ENCODE measurements at regions not wholly inside any gene's neighbourhood (a gene's known extent, or its start where the extent isn't known, plus 50 kb on each side); places are given as distances from the start of the nearest gene placed in this dataset.

- H3K27me3 ChIP-seq (ENCODE audit: insufficient read depth, low read length, poor library complexity): no peaks in the 10 kb centered on the region
- no peaks in the 10 kb centered on the region for H3K79me2 ChIP-seq (ENCODE audit: control insufficient read depth, insufficient read depth, low read length)
- no peak overlapping the region for H2AK5ac ChIP-seq (ENCODE audit: low read length)
Observed at GRCh38 chr10:130726996-130727725, 584.4 kb downstream of the TCERG1L start.

GRCh38 chr10:130727766-130728490 is 583.6 kb downstream of the TCERG1L start:
- no peak overlapping the region for H3K4me3 ChIP-seq (ENCODE audit: low read length)
- H2AK5ac ChIP-seq (ENCODE audit: low read length): no peak overlapping the region
- H2BK5ac ChIP-seq (ENCODE audit: low read length): no peak overlapping the region
- H3K4ac ChIP-seq (ENCODE audit: low read depth, low read length): no peak overlapping the region
- DNase-seq: peak; percentile 31
- no peak overlapping the region for H2BK15ac ChIP-seq (replicated peaks; ENCODE audit: low read depth)
- no CpG with 5 or more reads among the region's 15 CpGs for WGBS (ENCODE audit: extremely low coverage, insufficient coverage, low lambda C conversion rate)
- H4K5ac ChIP-seq (ENCODE audit: low read length): no peak overlapping the region
- H3K27ac ChIP-seq (ENCODE audit: low read depth, low read length): no peak overlapping the region
- H4K8ac ChIP-seq (ENCODE audit: low read depth, low read length): no peak overlapping the region
- no peak overlapping the region for H3K23ac ChIP-seq (ENCODE audit: low read length)
- no peaks in the 10 kb centered on the region for H3K79me1 ChIP-seq (ENCODE audit: low read length)
- no peak overlapping the region for H3K18ac ChIP-seq (ENCODE audit: low read length)
- no peaks in the 10 kb centered on the region for H3K4me1 ChIP-seq (ENCODE audit: control insufficient read depth, low read depth, low read length)
- no peak overlapping the region for H3K4me2 ChIP-seq (ENCODE audit: low read length)
- no peaks in the 10 kb centered on the region for H3K27me3 ChIP-seq (ENCODE audit: insufficient read depth, low read length, poor library complexity)
- H3K56ac ChIP-seq (ENCODE audit: low read length): no peak overlapping the region
- H3K9ac ChIP-seq (ENCODE audit: low read length): no peak overlapping the region
- H3K79me2 ChIP-seq (ENCODE audit: control insufficient read depth, insufficient read depth, low read length): no peaks in the 10 kb centered on the region
- no peaks in the 10 kb centered on the region for H3K36me3 ChIP-seq (ENCODE audit: control insufficient read depth, insufficient read depth, low read length)
- H2BK120ac ChIP-seq (ENCODE audit: low read depth, low read length): no peak overlapping the region

More at GRCh38 chr10:130726996-130727725, 584.4 kb downstream of the TCERG1L start:
- Histone ChIP-seq H3K4ac (ENCODE audit: low read depth, low read length) (no peak overlapping the region), H2BK120ac (ENCODE audit: low read depth, low read length) (no peak overlapping the region), H3K27ac (ENCODE audit: low read depth, low read length) (no peak overlapping the region), H3K4me3 (ENCODE audit: low read length) (no peak overlapping the region), H3K4me1 (ENCODE audit: control insufficient read depth, low read depth, low read length) (no peaks in the 10 kb centered on the region), H3K23ac (ENCODE audit: low read length) (no peak overlapping the region), H3K9ac (ENCODE audit: low read length) (no peak overlapping the region), H2BK5ac (ENCODE audit: low read length) (no peak overlapping the region), H3K56ac (ENCODE audit: low read length) (no peak overlapping the region), H4K8ac (ENCODE audit: low read depth, low read length) (no peak overlapping the region), H3K36me3 (ENCODE audit: control insufficient read depth, insufficient read depth, low read length) (no peaks in the 10 kb centered on the region), H2BK15ac (replicated peaks; ENCODE audit: low read depth) (no peak overlapping the region), H4K5ac (ENCODE audit: low read length) (no peak overlapping the region), H3K4me2 (ENCODE audit: low read length) (no peak overlapping the region), H3K18ac (ENCODE audit: low read length) (no peak overlapping the region), H3K79me1 (ENCODE audit: low read length) (no peaks in the 10 kb centered on the region)
- WGBS (ENCODE audit: extremely low coverage, insufficient coverage, low lambda C conversion rate): no CpG with 5 or more reads among the region's 23 CpGs
- DNase-seq: no peak

- Histone ChIP-seq H3K4ac (ENCODE audit: low read depth, low read length) (no peak overlapping the region), H3K79me2 (ENCODE audit: control insufficient read depth, insufficient read depth, low read length) (no peaks in the 10 kb centered on the region), H3K27me3 (ENCODE audit: insufficient read depth, low read length, poor library complexity) (no peaks in the 10 kb centered on the region), H3K4me1 (ENCODE audit: control insufficient read depth, low read depth, low read length) (no peaks in the 10 kb centered on the region), H2BK120ac (ENCODE audit: low read depth, low read length) (no peak overlapping the region), H2AK5ac (ENCODE audit: low read length) (no peak overlapping the region), H3K56ac (ENCODE audit: low read length) (no peak overlapping the region), H2BK5ac (ENCODE audit: low read length) (no peak overlapping the region), H3K9ac (ENCODE audit: low read length) (no peak overlapping the region), H3K36me3 (ENCODE audit: control insufficient read depth, insufficient read depth, low read length) (no peaks in the 10 kb centered on the region), H3K18ac (ENCODE audit: low read length) (no peak overlapping the region), H3K23ac (ENCODE audit: low read length) (no peak overlapping the region), H4K8ac (ENCODE audit: low read depth, low read length) (no peak overlapping the region), H3K4me3 (ENCODE audit: low read length) (no peak overlapping the region), H4K5ac (ENCODE audit: low read length) (no peak overlapping the region), H3K27ac (ENCODE audit: low read depth, low read length) (no peak overlapping the region), H2BK15ac (replicated peaks; ENCODE audit: low read depth) (no peak overlapping the region), H3K79me1 (ENCODE audit: low read length) (no peaks in the 10 kb centered on the region), H3K4me2 (ENCODE audit: low read length) (no peak overlapping the region)
- DNase-seq: no peak
- no CpG with 5 or more reads among the region's 23 CpGs for WGBS (ENCODE audit: extremely low coverage, insufficient coverage, low lambda C conversion rate)
Observed at GRCh38 chr10:130728531-130729215, 582.8 kb downstream of the TCERG1L start.

GRCh38 chr10:130729876-130730275 is 581.6 kb downstream of the TCERG1L start:
- DNase-seq: no peak
- Histone ChIP-seq H2BK120ac (ENCODE audit: low read depth, low read length) (no peak overlapping the region), H3K56ac (ENCODE audit: low read length) (no peak overlapping the region), H2BK15ac (replicated peaks; ENCODE audit: low read depth) (no peak overlapping the region), H3K9ac (ENCODE audit: low read length) (no peak overlapping the region), H3K4ac (ENCODE audit: low read depth, low read length) (no peak overlapping the region), H3K4me1 (ENCODE audit: control insufficient read depth, low read depth, low read length) (no peaks in the 10 kb centered on the region), H3K27ac (ENCODE audit: low read depth, low read length) (no peak overlapping the region), H2BK5ac (ENCODE audit: low read length) (no peak overlapping the region), H3K36me3 (ENCODE audit: control insufficient read depth, insufficient read depth, low read length) (no peaks in the 10 kb centered on the region), H3K4me3 (ENCODE audit: low read length) (no peak overlapping the region), H3K23ac (ENCODE audit: low read length) (no peak overlapping the region), H3K79me1 (ENCODE audit: low read length) (no peaks in the 10 kb centered on the region), H2AK5ac (ENCODE audit: low read length) (no peak overlapping the region), H3K79me2 (ENCODE audit: control insufficient read depth, insufficient read depth, low read length) (no peaks in the 10 kb centered on the region), H3K4me2 (ENCODE audit: low read length) (no peak overlapping the region), H3K27me3 (ENCODE audit: insufficient read depth, low read length, poor library complexity) (no peaks in the 10 kb centered on the region), H4K8ac (ENCODE audit: low read depth, low read length) (no peak overlapping the region), H3K18ac (ENCODE audit: low read length) (no peak overlapping the region), H4K5ac (ENCODE audit: low read length) (no peak overlapping the region)

- no peak for DNase-seq
- WGBS (ENCODE audit: extremely low coverage, insufficient coverage, low lambda C conversion rate): no CpG with 5 or more reads among the region's 2 CpGs
- no peak overlapping the region for H4K8ac ChIP-seq (ENCODE audit: low read depth, low read length)
Observed at GRCh38 chr10:130737186-130737585, 574.3 kb downstream of the TCERG1L start.

More at GRCh38 chr10:130737186-130737585, 574.3 kb downstream of the TCERG1L start:
- H3K4me1 ChIP-seq (ENCODE audit: control insufficient read depth, low read depth, low read length): no peaks in the 10 kb centered on the region
- H4K5ac ChIP-seq (ENCODE audit: low read length): no peak overlapping the region
- H3K56ac ChIP-seq (ENCODE audit: low read length): no peak overlapping the region
- no peak overlapping the region for H3K4me3 ChIP-seq (ENCODE audit: low read length)
- H2BK15ac ChIP-seq (replicated peaks; ENCODE audit: low read depth): no peak overlapping the region
- no peak overlapping the region for H3K4me2 ChIP-seq (ENCODE audit: low read length)
- H3K23ac ChIP-seq (ENCODE audit: low read length): no peak overlapping the region
- no peaks in the 10 kb centered on the region for H3K27me3 ChIP-seq (ENCODE audit: insufficient read depth, low read length, poor library complexity)
- no peaks in the 10 kb centered on the region for H3K36me3 ChIP-seq (ENCODE audit: control insufficient read depth, insufficient read depth, low read length)
- H3K18ac ChIP-seq (ENCODE audit: low read length): no peak overlapping the region
- no peak overlapping the region for H3K9ac ChIP-seq (ENCODE audit: low read length)
- no peak overlapping the region for H2BK120ac ChIP-seq (ENCODE audit: low read depth, low read length)
- no peak overlapping the region for H2BK5ac ChIP-seq (ENCODE audit: low read length)
- no peaks in the 10 kb centered on the region for H3K79me1 ChIP-seq (ENCODE audit: low read length)
- no peaks in the 10 kb centered on the region for H3K79me2 ChIP-seq (ENCODE audit: control insufficient read depth, insufficient read depth, low read length)
- H3K27ac ChIP-seq (ENCODE audit: low read depth, low read length): no peak overlapping the region
- H2AK5ac ChIP-seq (ENCODE audit: low read length): no peak overlapping the region
- no peak overlapping the region for H3K4ac ChIP-seq (ENCODE audit: low read depth, low read length)

Data from mesendoderm (in vitro differentiated cells).